ENCODE measurements at regions not wholly inside any gene's neighbourhood (a gene's known extent, or its start where the extent isn't known, plus 50 kb on each side); places are given as distances from the start of the nearest gene placed in this dataset.
"Not testable (repeated sequence)": the region's sequence is repeated elsewhere in the genome, so short reads cannot be mapped to it uniquely, and the experiment has no call there.

GRCh38 chr14:71541973-71542690 lies 390.1 kb upstream of the RGS6 start:
- DNase-seq = no peak

- no peak for DNase-seq
Observed at GRCh38 chr14:71549421-71550050, 382.7 kb upstream of the RGS6 start.

- no peak for DNase-seq
Observed at GRCh38 chr14:71550367-71550766, 381.9 kb upstream of the RGS6 start.

GRCh38 chr14:71551291-71551950 lies 380.8 kb upstream of the RGS6 start:
- DNase-seq = no peak

- DNase-seq = no peak
Observed at GRCh38 chr14:71552809-71553208, 379.4 kb upstream of the RGS6 start.

GRCh38 chr14:71553779-71554178 lies 378.4 kb upstream of the RGS6 start:
- no peak for DNase-seq

GRCh38 chr14:71554323-71554722 lies 377.9 kb upstream of the RGS6 start:
- no peak for DNase-seq

- no peak for DNase-seq
Observed at GRCh38 chr14:71554959-71555612, 377.1 kb upstream of the RGS6 start.

GRCh38 chr14:71555654-71556559 lies 376.3 kb upstream of the RGS6 start:
- no peak for DNase-seq

- DNase-seq = no peak
Observed at GRCh38 chr14:71556730-71557129, 375.5 kb upstream of the RGS6 start.

- DNase-seq = no peak
Observed at GRCh38 chr14:71557351-71557750, 374.9 kb upstream of the RGS6 start.

GRCh38 chr14:71558943-71559342 lies 373.3 kb upstream of the RGS6 start:
- not testable (repeated sequence) for DNase-seq

GRCh38 chr14:71560751-71561150 lies 371.5 kb upstream of the RGS6 start:
- no peak for DNase-seq

- no peak for DNase-seq
Observed at GRCh38 chr14:71563492-71564153, 368.6 kb upstream of the RGS6 start.

GRCh38 chr14:71566276-71566675 lies 366.0 kb upstream of the RGS6 start:
- no peak for DNase-seq

- DNase-seq = not testable (repeated sequence)
Observed at GRCh38 chr14:71567499-71568133, 364.6 kb upstream of the RGS6 start.

- DNase-seq = no peak
Observed at GRCh38 chr14:71574976-71575375, 357.3 kb upstream of the RGS6 start.

GRCh38 chr14:71576472-71576871 lies 355.8 kb upstream of the RGS6 start:
- DNase-seq = no peak

- DNase-seq = no peak
Observed at GRCh38 chr14:71579331-71579730, 352.9 kb upstream of the RGS6 start.

- DNase-seq = no peak
Observed at GRCh38 chr14:71582705-71583104, 349.5 kb upstream of the RGS6 start.

- DNase-seq = no peak
Observed at GRCh38 chr14:71583194-71583593, 349.0 kb upstream of the RGS6 start.

GRCh38 chr14:71583705-71584104 lies 348.5 kb upstream of the RGS6 start:
- DNase-seq = no peak

All from NCI-H1417 treated with DMSO at 0.1 percent for 48 hours (cell line).